ENCODE measurements at regions not wholly inside any gene's neighbourhood (a gene's known extent, or its start where the extent isn't known, plus 50 kb on each side); places are given as distances from the start of the nearest gene placed in this dataset.

- TF ChIP-seq, protein P1, sequence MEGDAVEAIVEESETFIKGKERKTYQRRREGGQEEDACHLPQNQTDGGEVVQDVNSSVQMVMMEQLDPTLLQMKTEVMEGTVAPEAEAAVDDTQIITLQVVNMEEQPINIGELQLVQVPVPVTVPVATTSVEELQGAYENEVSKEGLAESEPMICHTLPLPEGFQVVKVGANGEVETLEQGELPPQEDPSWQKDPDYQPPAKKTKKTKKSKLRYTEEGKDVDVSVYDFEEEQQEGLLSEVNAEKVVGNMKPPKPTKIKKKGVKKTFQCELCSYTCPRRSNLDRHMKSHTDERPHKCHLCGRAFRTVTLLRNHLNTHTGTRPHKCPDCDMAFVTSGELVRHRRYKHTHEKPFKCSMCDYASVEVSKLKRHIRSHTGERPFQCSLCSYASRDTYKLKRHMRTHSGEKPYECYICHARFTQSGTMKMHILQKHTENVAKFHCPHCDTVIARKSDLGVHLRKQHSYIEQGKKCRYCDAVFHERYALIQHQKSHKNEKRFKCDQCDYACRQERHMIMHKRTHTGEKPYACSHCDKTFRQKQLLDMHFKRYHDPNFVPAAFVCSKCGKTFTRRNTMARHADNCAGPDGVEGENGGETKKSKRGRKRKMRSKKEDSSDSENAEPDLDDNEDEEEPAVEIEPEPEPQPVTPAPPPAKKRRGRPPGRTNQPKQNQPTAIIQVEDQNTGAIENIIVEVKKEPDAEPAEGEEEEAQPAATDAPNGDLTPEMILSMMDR (IDR thresholded peaks at IDR 0.05; ENCODE audit: insufficient read depth, low read length, poor library complexity, severe bottlenecking), result no peak
- no peak overlapping the region for H3K4me3 ChIP-seq (replicated peaks; ENCODE audit: low read depth, low read length)
- no peak for DNase-seq (ENCODE audit: extremely low read depth, insufficient read length)
- no peaks in the 10 kb centered on the region for H3K36me3 ChIP-seq (ENCODE audit: control insufficient read depth, insufficient read depth, low read length)
- H3K27me3 ChIP-seq (replicated peaks; ENCODE audit: control insufficient read depth, insufficient read depth, low read length), result no peaks in the 10 kb centered on the region; the same call in 1 of the 2 replicates
Observed at GRCh38 chr3:78287085-78287484, 1247.2 kb downstream of the ROBO2 start.

DNA sequence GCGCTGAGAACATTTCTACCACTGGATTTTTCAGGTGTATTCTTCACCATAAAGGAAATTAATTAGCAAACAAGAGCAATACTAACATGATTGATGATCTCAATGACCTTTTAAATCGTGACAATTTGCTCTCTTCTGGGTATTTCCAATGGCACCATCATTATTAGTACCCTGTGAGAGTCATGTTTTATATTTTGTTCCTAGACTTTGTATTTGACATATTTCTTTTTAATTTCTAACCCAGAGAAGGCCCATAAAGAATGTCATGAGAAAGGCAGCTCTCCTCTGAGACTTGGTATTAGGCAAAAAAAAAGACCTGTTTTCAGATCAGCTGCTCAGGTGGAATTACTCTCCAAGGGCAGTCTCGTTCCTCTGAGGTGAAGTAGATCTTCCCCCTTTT, 1253.4 kb downstream of the ROBO2 start:
- no peak for DNase-seq (ENCODE audit: extremely low read depth, insufficient read length)
- Histone ChIP-seq H3K36me3 (ENCODE audit: control insufficient read depth, insufficient read depth, low read length) (no peaks in the 10 kb centered on the region), H3K4me3 (replicated peaks; ENCODE audit: low read depth, low read length) (no peak overlapping the region), H3K27me3 (replicated peaks; ENCODE audit: control insufficient read depth, insufficient read depth, low read length) (no peaks in the 10 kb centered on the region)
- TF ChIP-seq, protein P1 (IDR thresholded peaks at IDR 0.05; ENCODE audit: insufficient read depth, low read length, poor library complexity, severe bottlenecking), result no peak

DNA sequence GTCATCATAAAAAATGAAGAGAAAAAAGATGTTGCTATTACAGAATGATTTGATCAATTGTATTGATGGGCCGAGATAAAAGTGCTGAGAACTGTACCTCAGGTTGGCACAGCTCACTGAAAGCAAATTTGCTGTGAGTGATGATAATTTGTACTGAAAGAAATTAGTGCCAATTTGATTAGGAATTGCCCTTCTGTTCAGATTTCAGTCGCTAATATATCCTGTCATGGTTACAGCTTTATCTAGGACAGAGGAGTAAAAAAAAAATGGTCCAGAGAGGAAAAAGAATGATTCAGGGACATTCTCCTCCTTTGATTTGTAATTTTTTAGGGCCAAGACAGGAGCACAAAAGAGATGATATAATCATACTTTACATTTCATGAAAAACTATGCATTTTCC, 1264.2 kb downstream of the ROBO2 start:
- DNase-seq (ENCODE audit: extremely low read depth, insufficient read length), result no peak
- Histone ChIP-seq H3K27me3 (replicated peaks; ENCODE audit: control insufficient read depth, insufficient read depth, low read length) (no peaks in the 10 kb centered on the region), H3K36me3 (ENCODE audit: control insufficient read depth, insufficient read depth, low read length) (no peaks in the 10 kb centered on the region), H3K4me3 (replicated peaks; ENCODE audit: low read depth, low read length) (no peak overlapping the region)
- TF ChIP-seq, protein P1 (IDR thresholded peaks at IDR 0.05; ENCODE audit: insufficient read depth, low read length, poor library complexity, severe bottlenecking), result no peak

GRCh38 chr3:78312851-78313250, 1273.0 kb downstream of the ROBO2 start:
- TF ChIP-seq, protein P1 (IDR thresholded peaks at IDR 0.05; ENCODE audit: insufficient read depth, low read length, poor library complexity, severe bottlenecking), result no peak
- H3K36me3 ChIP-seq (ENCODE audit: control insufficient read depth, insufficient read depth, low read length), result no peaks in the 10 kb centered on the region
- H3K4me3 ChIP-seq (replicated peaks; ENCODE audit: low read depth, low read length), result no peak overlapping the region
- no peak for DNase-seq (ENCODE audit: extremely low read depth, insufficient read length)
- no peaks in the 10 kb centered on the region for H3K27me3 ChIP-seq (replicated peaks; ENCODE audit: control insufficient read depth, insufficient read depth, low read length)

GRCh38 chr3:78313332-78313731, 1273.4 kb downstream of the ROBO2 start:
- no peak overlapping the region for H3K4me3 ChIP-seq (replicated peaks; ENCODE audit: low read depth, low read length)
- H3K36me3 ChIP-seq (ENCODE audit: control insufficient read depth, insufficient read depth, low read length), result no peaks in the 10 kb centered on the region
- TF ChIP-seq, protein P1 (IDR thresholded peaks at IDR 0.05; ENCODE audit: insufficient read depth, low read length, poor library complexity, severe bottlenecking), result no peak
- no peak for DNase-seq (ENCODE audit: extremely low read depth, insufficient read length)
- no peaks in the 10 kb centered on the region for H3K27me3 ChIP-seq (replicated peaks; ENCODE audit: control insufficient read depth, insufficient read depth, low read length)

DNA sequence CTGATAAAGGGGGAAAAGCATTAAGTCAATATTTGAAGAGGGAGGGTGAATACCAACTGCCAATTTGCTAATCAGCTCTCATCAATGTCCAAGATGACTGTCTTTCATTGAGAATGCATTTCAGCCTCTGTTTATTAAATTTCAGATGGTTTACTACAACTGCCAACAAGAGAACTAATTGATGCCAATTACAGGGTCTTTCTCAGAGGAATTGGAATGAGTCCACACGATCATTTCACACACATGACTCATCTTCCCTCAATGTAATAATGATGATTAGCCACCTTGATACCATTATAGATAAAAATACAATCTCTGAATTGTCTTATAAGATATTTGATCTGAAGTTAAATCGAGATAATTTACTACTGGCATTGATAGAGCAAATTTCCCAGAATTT, 1274.4 kb downstream of the ROBO2 start:
- DNase-seq (ENCODE audit: extremely low read depth, insufficient read length), result no peak

More for the DNA sequence above, 1274.4 kb downstream of the ROBO2 start:
- no peaks in the 10 kb centered on the region for H3K27me3 ChIP-seq (replicated peaks; ENCODE audit: control insufficient read depth, insufficient read depth, low read length)
- H3K36me3 ChIP-seq (ENCODE audit: control insufficient read depth, insufficient read depth, low read length), result no peaks in the 10 kb centered on the region
- H3K4me3 ChIP-seq (replicated peaks; ENCODE audit: low read depth, low read length), result no peak overlapping the region
- TF ChIP-seq, protein P1 (IDR thresholded peaks at IDR 0.05; ENCODE audit: insufficient read depth, low read length, poor library complexity, severe bottlenecking), result no peak

Data from GM06990 (cell line).